GM12872 (cell line): ENCODE measurements at regions not wholly inside any gene's neighbourhood (a gene's known extent, or its start where the extent isn't known, plus 50 kb on each side); places are given as distances from the start of the nearest gene placed in this dataset.

ENCODE experiments used
- TF ChIP-seq, protein P1 (sequence below): IDR thresholded peaks from 3 replicates; pipeline ENCODE4 v1.5.1; 2011; ENCODE audit warnings: low read depth, mild to moderate bottlenecking, low read length, moderate library complexity; ENCODE audit not compliant: insufficient read depth

DNA sequence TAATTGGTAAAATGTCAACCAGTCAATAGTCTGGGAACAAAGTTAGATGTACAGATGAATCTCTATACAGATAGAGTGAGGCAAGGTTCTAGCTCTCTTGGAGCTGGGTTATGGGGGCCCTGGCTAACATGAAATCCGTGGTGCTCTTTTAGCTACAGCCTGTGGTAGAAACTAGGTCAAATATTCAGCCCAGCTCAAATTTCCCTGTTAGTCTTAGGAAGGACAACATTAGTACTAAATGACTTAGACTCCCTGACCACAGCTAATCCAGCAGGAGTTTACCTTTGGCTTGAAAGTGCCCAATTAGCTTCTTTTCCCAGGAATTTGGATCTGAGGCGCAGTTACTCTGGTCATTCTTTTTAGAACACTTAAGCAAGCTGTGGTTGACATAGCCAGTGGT is 170.5 kb downstream of the DMRTA1 start:
- TF ChIP-seq, protein P1, sequence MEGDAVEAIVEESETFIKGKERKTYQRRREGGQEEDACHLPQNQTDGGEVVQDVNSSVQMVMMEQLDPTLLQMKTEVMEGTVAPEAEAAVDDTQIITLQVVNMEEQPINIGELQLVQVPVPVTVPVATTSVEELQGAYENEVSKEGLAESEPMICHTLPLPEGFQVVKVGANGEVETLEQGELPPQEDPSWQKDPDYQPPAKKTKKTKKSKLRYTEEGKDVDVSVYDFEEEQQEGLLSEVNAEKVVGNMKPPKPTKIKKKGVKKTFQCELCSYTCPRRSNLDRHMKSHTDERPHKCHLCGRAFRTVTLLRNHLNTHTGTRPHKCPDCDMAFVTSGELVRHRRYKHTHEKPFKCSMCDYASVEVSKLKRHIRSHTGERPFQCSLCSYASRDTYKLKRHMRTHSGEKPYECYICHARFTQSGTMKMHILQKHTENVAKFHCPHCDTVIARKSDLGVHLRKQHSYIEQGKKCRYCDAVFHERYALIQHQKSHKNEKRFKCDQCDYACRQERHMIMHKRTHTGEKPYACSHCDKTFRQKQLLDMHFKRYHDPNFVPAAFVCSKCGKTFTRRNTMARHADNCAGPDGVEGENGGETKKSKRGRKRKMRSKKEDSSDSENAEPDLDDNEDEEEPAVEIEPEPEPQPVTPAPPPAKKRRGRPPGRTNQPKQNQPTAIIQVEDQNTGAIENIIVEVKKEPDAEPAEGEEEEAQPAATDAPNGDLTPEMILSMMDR = no peak

DNA sequence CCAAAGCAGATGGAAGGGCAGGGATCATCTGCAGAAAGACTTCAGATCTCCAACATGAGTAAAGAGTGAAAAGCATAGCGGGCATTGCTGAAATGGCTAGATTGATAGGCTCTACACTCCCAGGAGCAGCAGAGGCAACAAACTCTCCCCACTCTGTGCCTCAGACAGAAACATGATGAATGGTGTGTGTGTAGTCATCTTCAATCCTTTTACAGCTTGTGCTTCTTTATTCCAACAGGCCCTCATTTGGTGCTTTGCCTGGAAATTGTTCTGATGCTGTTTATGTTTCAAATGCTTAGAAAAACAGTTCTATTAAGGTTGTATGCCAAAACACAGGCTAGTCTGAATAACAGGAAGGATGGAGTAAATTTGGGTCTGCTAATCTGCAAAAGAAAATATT is 176.2 kb downstream of the DMRTA1 start:
- TF ChIP-seq, protein P1 = no peak

DNA sequence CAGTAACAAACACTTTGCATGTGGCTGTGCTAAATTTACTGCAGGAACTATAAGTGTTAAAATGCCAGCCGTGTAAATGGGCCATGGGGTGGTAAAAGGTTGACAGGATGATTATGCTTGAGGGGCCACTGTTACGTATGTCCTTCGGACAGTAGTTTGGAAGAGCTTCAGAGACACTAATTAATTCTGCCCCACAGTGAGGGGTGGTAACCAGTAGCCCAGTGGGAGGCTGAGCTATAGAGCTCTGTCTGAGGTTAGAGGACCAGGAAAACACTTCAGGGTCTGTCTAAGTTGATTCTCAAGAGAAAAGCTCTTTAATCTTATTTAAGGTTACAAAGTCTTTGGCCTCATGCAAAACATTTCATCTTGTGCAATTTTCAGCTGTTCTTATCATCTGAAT is 176.6 kb downstream of the DMRTA1 start:
- TF ChIP-seq, protein P1 = no peak

DNA sequence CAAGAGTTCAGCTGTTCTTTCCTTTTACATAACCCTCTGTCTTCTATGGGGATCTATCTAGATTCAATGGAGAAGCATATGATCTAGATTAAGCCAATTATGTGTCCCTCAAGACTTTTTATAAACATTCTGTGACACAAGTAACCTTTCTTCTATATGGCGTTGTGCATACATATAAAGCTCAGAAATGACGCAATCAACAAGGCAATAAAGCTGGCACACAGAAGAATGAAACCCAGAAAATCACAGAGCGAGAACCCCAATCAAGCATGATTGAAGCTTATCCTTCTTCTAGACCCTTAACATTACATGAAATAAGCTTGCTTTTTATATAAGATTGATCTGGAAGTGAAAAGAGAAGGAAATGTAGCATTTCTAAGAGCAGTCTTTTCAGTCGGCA is 178.9 kb downstream of the DMRTA1 start:
- TF ChIP-seq, protein P1 = no peak

DNA sequence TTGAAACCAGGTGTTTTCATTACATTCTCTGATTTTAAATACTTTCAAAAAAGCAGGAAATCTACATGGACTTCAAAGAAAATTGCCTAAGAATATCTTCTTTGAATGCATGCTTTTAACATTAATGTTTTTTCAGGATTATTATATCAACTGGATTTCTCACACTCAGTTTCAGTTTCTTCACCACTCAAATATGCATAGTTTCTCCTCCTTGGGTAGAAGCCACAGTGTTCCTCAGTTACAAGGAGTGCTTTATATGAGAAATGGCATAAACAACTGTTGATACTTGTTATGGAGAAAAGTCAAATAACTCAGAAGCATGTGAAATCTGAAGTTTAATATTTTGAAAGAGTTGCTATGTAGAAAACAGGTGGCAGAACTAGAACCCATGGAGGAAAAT is 196.9 kb downstream of the DMRTA1 start:
- TF ChIP-seq, protein P1 = no peak

DNA sequence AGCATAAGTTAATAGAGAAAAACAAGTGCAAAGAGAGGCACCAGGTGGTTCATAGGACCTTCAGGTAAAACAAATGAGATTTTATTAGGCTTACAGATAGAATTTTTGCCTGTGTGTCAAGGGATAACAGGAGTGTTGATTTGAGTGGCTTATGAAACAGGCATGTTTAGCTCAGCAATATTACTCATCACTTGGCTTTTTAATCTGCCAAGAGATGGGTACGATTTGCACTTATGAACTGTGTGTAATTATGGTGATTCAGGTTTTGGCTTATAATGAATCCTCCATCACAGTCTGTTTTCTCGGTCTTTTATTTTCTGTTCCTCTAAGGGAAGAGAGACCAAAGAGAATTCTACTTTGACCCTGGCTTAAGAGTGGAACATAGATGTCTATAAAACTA is 199.3 kb downstream of the DMRTA1 start:
- TF ChIP-seq, protein P1 = no peak

DNA sequence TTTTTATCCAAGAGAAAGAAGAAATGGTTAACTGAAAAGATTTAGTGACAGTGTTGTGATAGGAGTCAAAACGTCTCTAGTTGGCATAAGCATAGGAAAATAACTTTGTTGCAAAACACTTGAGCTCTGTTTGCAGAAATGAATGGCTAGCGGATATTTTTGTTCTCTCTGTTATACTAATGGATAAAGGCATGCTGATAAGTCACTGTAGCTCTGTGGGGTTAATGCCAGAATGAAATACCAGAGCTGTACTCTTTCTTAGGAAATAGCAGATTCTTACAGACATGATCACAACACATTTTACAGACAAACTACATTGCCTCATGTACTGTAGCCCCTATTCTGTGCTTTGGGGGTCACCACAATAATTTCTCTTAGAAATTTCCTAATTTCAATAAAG is 202.8 kb downstream of the DMRTA1 start:
- TF ChIP-seq, protein P1 = no peak

DNA sequence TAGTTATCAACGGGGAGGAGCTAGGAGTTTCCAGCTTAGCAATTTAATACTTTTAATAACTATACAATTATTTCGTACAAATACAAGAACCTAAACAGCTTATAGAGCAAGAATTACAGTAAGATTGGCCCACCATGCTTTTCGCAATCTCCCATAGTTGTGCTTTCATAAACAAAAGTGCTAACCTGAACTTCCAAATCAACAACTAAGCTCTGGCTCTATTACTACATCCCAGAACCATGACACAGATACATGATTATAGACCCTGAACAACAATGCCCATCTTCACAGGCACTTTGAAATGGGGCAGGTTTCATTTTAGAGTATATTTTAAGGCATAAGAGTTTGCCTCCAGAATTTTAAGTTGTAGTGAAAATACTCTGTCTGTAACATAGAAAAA is 203.5 kb downstream of the DMRTA1 start:
- TF ChIP-seq, protein P1 = no peak
